IMR-90 (cell line): ENCODE measurements at regions not wholly inside any gene's neighbourhood (a gene's known extent, or its start where the extent isn't known, plus 50 kb on each side); places are given as distances from the start of the nearest gene placed in this dataset.

Experiments
- ATAC-seq: fragments of 200-7000 bp; cut with Tn5 transposase; 2 replicates; pipeline ENCODE4 v1.9.1; 2020; ENCODE audit warnings: low read depth, mild to moderate bottlenecking, moderate library complexity
- BruUV-seq: library from RNA; stranded (reverse); fragments of 400-500 nt; replicated peaks from 2 replicates; lab custom pipeline; 2021; lab: Mats Ljungman, UMichigan
- CTCF ChIA-PET: fragments of 300-600 bp; formaldehyde crosslinking; extraction: SDS; loops from one replicate; lab custom pipeline; 2021; ENCODE audit warnings: antibody characterized with exemption; lab: Yijun Ruan, JAX
- POLR2A ChIA-PET: fragments of 300-600 bp; sonication (Branson Sonifier 250); formaldehyde crosslinking; loops from one replicate; lab custom pipeline; 2022; ENCODE audit warnings: antibody characterized with exemption; ENCODE audit not compliant: unreplicated experiment; lab: Charles Lee
- DNase-seq: peaks from one replicate; pipeline ENCODE4 v3.0.0; 2013
- H2AFZ ChIP-seq: replicated peaks from 2 replicates; pipeline ENCODE3; 2013; ENCODE audit warnings: low read length, mild to moderate bottlenecking; ENCODE audit not compliant: poor library complexity
- H2AK5ac ChIP-seq: 2 replicates; pipeline ENCODE4 v1.6.1; 2013; ENCODE audit warnings: low read depth, low read length, inconsistent platforms
- H2AK9ac ChIP-seq: replicated peaks from 2 replicates; pipeline ENCODE3; 2013; ENCODE audit warnings: mild to moderate bottlenecking, low read depth, low read length, moderate library complexity; ENCODE audit not compliant: poor library complexity
- H2BK120ac ChIP-seq: 2 replicates; pipeline ENCODE4 v1.6.1; 2013; ENCODE audit warnings: low read depth, low read length, inconsistent platforms
- H2BK15ac ChIP-seq: 3 replicates; pipeline ENCODE4 v1.6.1; 2013; ENCODE audit warnings: low read depth, low read length, inconsistent platforms
- H2BK20ac ChIP-seq: 2 replicates; pipeline ENCODE4 v1.6.1; 2013; ENCODE audit warnings: low read depth, mild to moderate bottlenecking, inconsistent platforms, low read length, moderate library complexity
- H2BK5ac ChIP-seq: 2 replicates; pipeline ENCODE4 v1.6.1; 2013; ENCODE audit warnings: mild to moderate bottlenecking, low read depth, low read length, inconsistent platforms; ENCODE audit not compliant: poor library complexity, severe bottlenecking
- H3K14ac ChIP-seq: replicated peaks from 2 replicates; pipeline ENCODE4 v1.6.1; 2013; ENCODE audit warnings: low read depth, low read length, inconsistent platforms
- H3K18ac ChIP-seq: 2 replicates; pipeline ENCODE4 v1.6.1; 2013; ENCODE audit warnings: low read depth, low read length, control low read depth
- H3K23ac ChIP-seq: 2 replicates; pipeline ENCODE4 v1.6.1; 2013; ENCODE audit warnings: low read depth, low read length, inconsistent platforms
- H3K27ac ChIP-seq: 2 replicates; pipeline ENCODE4 v1.5.1; 2013; ENCODE audit warnings: mild to moderate bottlenecking, control low read depth, low read length; ENCODE audit not compliant: insufficient read depth
- H3K27me3 ChIP-seq: 2 replicates; pipeline ENCODE4 v1.6.1; 2013; ENCODE audit warnings: low read length; ENCODE audit not compliant: control insufficient read depth, insufficient read depth
- H3K36me3 ChIP-seq: 2 replicates; pipeline ENCODE4 v1.6.1; 2013; ENCODE audit warnings: low read length, mixed read lengths; ENCODE audit not compliant: control insufficient read depth, insufficient read depth
- H3K4ac ChIP-seq: 2 replicates; pipeline ENCODE4 v1.6.1; 2013; ENCODE audit warnings: low read depth, low read length, inconsistent platforms
- H3K4me1 ChIP-seq: 2 replicates; pipeline ENCODE4 v1.6.1; 2013; ENCODE audit warnings: low read length, mixed read lengths; ENCODE audit not compliant: control insufficient read depth, insufficient read depth
- H3K4me2 ChIP-seq: 2 replicates; pipeline ENCODE4 v1.6.1; 2013; ENCODE audit warnings: low read depth, mild to moderate bottlenecking, control low read depth, low read length, moderate library complexity
- H3K4me3 ChIP-seq: 2 replicates; pipeline ENCODE4 v1.5.1; 2013; ENCODE audit warnings: low read depth, mild to moderate bottlenecking, control low read depth, low read length, moderate library complexity; ENCODE audit not compliant: insufficient read depth
- H3K56ac ChIP-seq: 2 replicates; pipeline ENCODE4 v1.6.1; 2013; ENCODE audit warnings: low read length, inconsistent platforms; ENCODE audit not compliant: insufficient read depth; ENCODE audit errors: extremely low read depth
- H3K79me1 ChIP-seq, 2 experiments: 2 replicates each; pipeline ENCODE4 v1.6.1; 2013; ENCODE audit warnings: low read length in 2 of 2, inconsistent platforms in 1 of 2, low read depth in 1 of 2
- H3K9ac ChIP-seq: 2 replicates; pipeline ENCODE4 v1.6.1; 2013; ENCODE audit warnings: low read depth, low read length, control low read depth
- H3K9me1 ChIP-seq: 2 replicates; pipeline ENCODE4 v1.6.1; 2013; ENCODE audit warnings: low read length, inconsistent platforms; ENCODE audit not compliant: insufficient read depth
- H3K9me3 ChIP-seq: 2 replicates; pipeline ENCODE4 v1.6.1; 2013; ENCODE audit warnings: low read length; ENCODE audit not compliant: control insufficient read depth, insufficient read depth
- H4K20me1 ChIP-seq: 2 replicates; pipeline ENCODE4 v1.6.1; 2013; ENCODE audit warnings: low read length, inconsistent platforms; ENCODE audit not compliant: insufficient read depth
- H4K5ac ChIP-seq: 2 replicates; pipeline ENCODE4 v1.6.1; 2013; ENCODE audit warnings: mild to moderate bottlenecking, low read depth, low read length, control low read depth
- H4K8ac ChIP-seq, 2 experiments: 2 replicates each; pipeline ENCODE4 v1.6.1; 2013; ENCODE audit warnings: low read depth in 2 of 2, low read length in 2 of 2, control low read depth in 1 of 2, inconsistent platforms in 1 of 2
- H4K91ac ChIP-seq: 2 replicates; pipeline ENCODE4 v1.6.1; 2013; ENCODE audit warnings: low read depth, low read length, inconsistent platforms; ENCODE audit not compliant: insufficient read depth
- BHLHE40 ChIP-seq: fragments of 150-350 bp; IDR thresholded peaks from 2 replicates; pipeline ENCODE4 v1.6.1; 2016; ENCODE audit warnings: mild to moderate bottlenecking, low read depth, low read length
- CEBPB ChIP-seq: IDR thresholded peaks from 2 replicates; pipeline ENCODE4 v1.6.1; 2012; ENCODE audit warnings: low read depth, low read length, improper control_type of control experiment
- CHD1 ChIP-seq: IDR thresholded peaks from 2 replicates; pipeline ENCODE4 v1.6.1; 2012; ENCODE audit warnings: low read depth, low read length, improper control_type of control experiment
- FOS ChIP-seq: fragments of 150-350 bp; IDR thresholded peaks from 2 replicates; pipeline ENCODE4 v1.6.1; 2016; ENCODE audit warnings: low read depth, low read length
- MAFK ChIP-seq: IDR thresholded peaks from 2 replicates; pipeline ENCODE4 v1.6.1; 2012; ENCODE audit warnings: low read depth, low read length, improper control_type of control experiment
- MAZ ChIP-seq: IDR thresholded peaks from 2 replicates; pipeline ENCODE4 v1.6.1; 2012; ENCODE audit warnings: low read depth, mild to moderate bottlenecking, low read length, improper control_type of control experiment, moderate library complexity, borderline replicate concordance
- MXI1 ChIP-seq: IDR thresholded peaks from 2 replicates; pipeline ENCODE4 v1.6.1; 2012; ENCODE audit warnings: low read depth, mild to moderate bottlenecking, low read length, moderate library complexity, borderline replicate concordance
- NFE2L2 ChIP-seq: fragments of 150-350 bp; IDR thresholded peaks from 2 replicates; pipeline ENCODE4 v1.6.1; 2016; ENCODE audit warnings: low read depth, mild to moderate bottlenecking, low read length
- POLR2A ChIP-seq: IDR thresholded peaks from 2 replicates; pipeline ENCODE4 v1.6.1; 2012; ENCODE audit warnings: mild to moderate bottlenecking, low read depth, low read length
- RAD21 ChIP-seq: IDR thresholded peaks from 2 replicates; pipeline ENCODE4 v1.6.1; 2012; ENCODE audit warnings: low read length, improper control_type of control experiment
- RCOR1 ChIP-seq: IDR thresholded peaks from 2 replicates; pipeline ENCODE4 v1.6.1; 2012; ENCODE audit warnings: mild to moderate bottlenecking, low read length, improper control_type of control experiment; ENCODE audit not compliant: insufficient replicate concordance
- RFX5 ChIP-seq: IDR thresholded peaks from 2 replicates; pipeline ENCODE4 v1.8.0; 2012; ENCODE audit warnings: low read depth, mild to moderate bottlenecking, low read length, moderate library complexity
- SMC3 ChIP-seq: fragments of 150-350 bp; IDR thresholded peaks from 2 replicates; pipeline ENCODE4 v1.6.1; 2016; ENCODE audit warnings: low read depth, mild to moderate bottlenecking, antibody characterized with exemption, low read length, moderate library complexity
- USF2 ChIP-seq: fragments of 150-350 bp; IDR thresholded peaks from 2 replicates; pipeline ENCODE4 v1.6.1; 2017; ENCODE audit warnings: mild to moderate bottlenecking, antibody characterized with exemption, low read length, low read depth
- WGBS, 2 experiments: methylation state at CpG; one replicate each; pipeline versions ENCODE4 v1.1.5 to v1.1.7; 2013; ENCODE audit warnings: missing lambda C conversion rate in 2 of 2; ENCODE audit not compliant: insufficient read length in 1 of 2; ENCODE audit errors: extremely low coverage in 2 of 2; 5-methylcytosine and 5-hydroxymethylcytosine counted together
- dilution Hi-C: fragments of 300-500 bp; cut with HindIII; formaldehyde crosslinking; loops from one replicate; pipeline ENCODE4 v1.14.3; 2018; ENCODE audit warnings: low sequenced_read_pairs; ENCODE audit not compliant: unreplicated experiment
- in situ Hi-C: fragments of 300-500 bp; cut with MboI; formaldehyde crosslinking; loops from 3 replicates; pipeline ENCODE4 v1.14.3; 2019; ENCODE audit warnings: low sequenced_read_pairs, inconsistent platforms, mixed read lengths
- intact Hi-C: fragments of 100-400 bp; cut with micrococcal nuclease; formaldehyde crosslinking; loops from 2 replicates; pipeline ENCODE4 v1.10.0; 2022
- TF ChIP-seq, protein P1 (sequence below): fragments of 150-350 bp; IDR thresholded peaks from 2 replicates; pipeline ENCODE4 v1.6.1; 2016; ENCODE audit warnings: low read depth, mild to moderate bottlenecking, low read length, moderate library complexity, borderline replicate concordance
- TF ChIP-seq, protein P2 (sequence below): conservative IDR thresholded peaks from 2 replicates; pipeline ENCODE4 v1.5.1; 2012; ENCODE audit warnings: mild to moderate bottlenecking, low read depth, low read length, improper control_type of control experiment

DNA sequence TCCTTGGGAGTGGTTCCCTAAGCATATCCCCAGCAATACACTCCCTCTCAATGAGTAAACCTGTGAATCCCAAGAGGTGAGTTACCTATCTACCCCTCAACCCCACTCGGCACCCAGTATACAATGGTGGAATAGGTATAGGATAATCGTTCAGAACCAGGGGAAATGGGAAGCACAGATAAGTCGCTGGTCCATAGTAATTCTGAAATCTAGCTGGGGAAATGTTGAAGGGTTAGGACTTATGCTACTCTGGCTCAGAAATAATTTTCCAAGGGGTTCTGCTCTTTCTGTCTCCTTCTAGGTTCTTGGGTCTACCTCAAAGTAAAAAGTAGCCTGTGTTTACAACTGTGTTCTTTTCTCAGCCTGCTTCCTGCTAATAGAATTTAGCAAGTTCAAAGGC is 62.3 kb upstream of the NNAT start:
- Histone ChIP-seq H2BK120ac (no peak overlapping the region), H3K14ac (no peak overlapping the region), H3K4me1 (no peaks in the 10 kb centered on the region), H4K5ac (no peak overlapping the region), H3K23ac (no peak overlapping the region), H2BK20ac (no peak overlapping the region), H2BK5ac (no peak overlapping the region), H3K79me1 (no peaks in the 10 kb centered on the region), H3K36me3 (no peaks in the 10 kb centered on the region), H3K4me2 (no peak overlapping the region), H4K91ac (no peak overlapping the region), H3K18ac (no peak overlapping the region), H2AFZ (no peak overlapping the region), H3K4me3 (no peak overlapping the region), H3K56ac (no peak overlapping the region), H4K8ac (no peak overlapping the region), H3K9ac (no peak overlapping the region), H3K9me3 (peaks cover 16% of the 10 kb centered on the region), H2BK15ac (no peak overlapping the region), H2AK5ac (no peak overlapping the region), H2AK9ac (no peak overlapping the region), H3K27ac (no peak overlapping the region), H3K4ac (no peak overlapping the region), H4K20me1 (no peaks in the 10 kb centered on the region), H3K9me1 (no peaks in the 10 kb centered on the region), H3K27me3 (peaks cover 19% of the 10 kb centered on the region)
- in situ Hi-C loops: no loop called here
- WGBS, 2 experiments: 80% methylated on average over 1 of the region's 3 CpGs; no CpG with 5 or more reads in 1 of the 2 experiments
- ChIA-PET CTCF (no interaction called here), POLR2A (no interaction called here)
- dilution Hi-C loops: no loop called here
- ATAC-seq (no peak), DNase-seq (no peak)
- intact Hi-C loops: no loop called here
- no peak for TF ChIP-seq NFE2L2
- no peak for TF ChIP-seq CEBPB
- TF ChIP-seq RFX5: no peak
- no peak for TF ChIP-seq SMC3
- no peak for TF ChIP-seq BHLHE40
- no peak for TF ChIP-seq MAZ
- no peak for TF ChIP-seq USF2
- no peak for TF ChIP-seq FOS
- no peak for TF ChIP-seq MAFK
- TF ChIP-seq, protein P1, sequence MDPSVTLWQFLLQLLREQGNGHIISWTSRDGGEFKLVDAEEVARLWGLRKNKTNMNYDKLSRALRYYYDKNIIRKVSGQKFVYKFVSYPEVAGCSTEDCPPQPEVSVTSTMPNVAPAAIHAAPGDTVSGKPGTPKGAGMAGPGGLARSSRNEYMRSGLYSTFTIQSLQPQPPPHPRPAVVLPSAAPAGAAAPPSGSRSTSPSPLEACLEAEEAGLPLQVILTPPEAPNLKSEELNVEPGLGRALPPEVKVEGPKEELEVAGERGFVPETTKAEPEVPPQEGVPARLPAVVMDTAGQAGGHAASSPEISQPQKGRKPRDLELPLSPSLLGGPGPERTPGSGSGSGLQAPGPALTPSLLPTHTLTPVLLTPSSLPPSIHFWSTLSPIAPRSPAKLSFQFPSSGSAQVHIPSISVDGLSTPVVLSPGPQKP: no peak
- no peak for TF ChIP-seq RAD21
- TF ChIP-seq MXI1: no peak
- TF ChIP-seq POLR2A: no peak
- TF ChIP-seq RCOR1: no peak
- TF ChIP-seq, protein P2, sequence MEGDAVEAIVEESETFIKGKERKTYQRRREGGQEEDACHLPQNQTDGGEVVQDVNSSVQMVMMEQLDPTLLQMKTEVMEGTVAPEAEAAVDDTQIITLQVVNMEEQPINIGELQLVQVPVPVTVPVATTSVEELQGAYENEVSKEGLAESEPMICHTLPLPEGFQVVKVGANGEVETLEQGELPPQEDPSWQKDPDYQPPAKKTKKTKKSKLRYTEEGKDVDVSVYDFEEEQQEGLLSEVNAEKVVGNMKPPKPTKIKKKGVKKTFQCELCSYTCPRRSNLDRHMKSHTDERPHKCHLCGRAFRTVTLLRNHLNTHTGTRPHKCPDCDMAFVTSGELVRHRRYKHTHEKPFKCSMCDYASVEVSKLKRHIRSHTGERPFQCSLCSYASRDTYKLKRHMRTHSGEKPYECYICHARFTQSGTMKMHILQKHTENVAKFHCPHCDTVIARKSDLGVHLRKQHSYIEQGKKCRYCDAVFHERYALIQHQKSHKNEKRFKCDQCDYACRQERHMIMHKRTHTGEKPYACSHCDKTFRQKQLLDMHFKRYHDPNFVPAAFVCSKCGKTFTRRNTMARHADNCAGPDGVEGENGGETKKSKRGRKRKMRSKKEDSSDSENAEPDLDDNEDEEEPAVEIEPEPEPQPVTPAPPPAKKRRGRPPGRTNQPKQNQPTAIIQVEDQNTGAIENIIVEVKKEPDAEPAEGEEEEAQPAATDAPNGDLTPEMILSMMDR: no peak
- TF ChIP-seq CHD1: no peak
- no TSS peak for BruUV-seq
